Cardiac septum (tissue), 1 donor: ENCODE measurements at regions not wholly inside any gene's neighbourhood (a gene's known extent, or its start where the extent isn't known, plus 50 kb on each side); places are given as distances from the start of the nearest gene placed in this dataset.

Source experiments
- DNase-seq: peaks from one replicate; pipeline ENCODE4 v3.0.0-alpha.2; 2020; ENCODE audit warnings: low spot score
- intact Hi-C: fragments of 100-400 bp; cut with DNase I; formaldehyde crosslinking; loops from one replicate; pipeline ENCODE4 v1.14.0; 2022
- donor health status: DM: no; HTN: no; CAD: no.

DNA sequence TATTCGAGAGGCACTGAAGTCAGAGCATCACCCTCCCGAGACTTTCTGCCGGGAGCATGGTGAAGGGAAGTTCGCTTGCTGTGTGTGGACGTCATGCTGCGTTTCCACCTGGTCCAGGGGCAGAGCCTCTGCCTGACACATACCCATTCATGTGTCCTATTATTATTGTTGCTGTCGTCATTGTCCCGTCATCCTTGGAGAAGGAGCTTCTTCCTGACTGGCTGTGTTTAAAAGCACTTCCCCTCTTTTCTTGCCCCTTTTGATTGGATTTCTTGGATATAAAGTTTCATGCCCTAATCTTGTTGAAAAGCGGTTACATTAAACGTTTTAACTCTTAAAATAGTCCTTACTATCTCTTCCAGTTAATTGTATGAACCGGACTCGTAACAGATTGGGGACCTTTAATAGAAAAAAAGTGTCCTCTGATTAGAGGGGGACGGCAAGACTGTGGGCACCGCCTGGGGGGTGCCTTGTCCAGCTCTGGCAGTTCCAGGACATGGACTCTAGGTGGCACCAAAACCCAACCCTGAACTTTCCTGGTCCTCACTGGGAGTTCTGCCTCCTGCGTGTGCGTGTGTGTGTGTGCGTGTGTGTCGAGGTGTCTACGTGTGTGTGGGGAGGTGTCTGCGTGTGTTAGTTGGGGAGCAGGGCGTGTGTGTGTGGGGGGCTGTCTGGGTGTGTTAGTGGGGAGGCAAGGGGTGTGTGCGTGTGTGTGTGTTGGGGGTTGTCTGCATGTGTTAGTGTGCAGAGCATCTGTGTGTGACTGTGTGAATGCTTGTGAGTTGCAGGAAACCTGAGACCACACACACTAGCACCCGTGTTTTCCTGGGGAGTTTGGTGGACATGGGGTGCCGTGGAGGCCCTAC, 133.3 kb upstream of the CIBAR2 start:
- intact Hi-C loops: no loop called here
- DNase-seq: no peak

DNA sequence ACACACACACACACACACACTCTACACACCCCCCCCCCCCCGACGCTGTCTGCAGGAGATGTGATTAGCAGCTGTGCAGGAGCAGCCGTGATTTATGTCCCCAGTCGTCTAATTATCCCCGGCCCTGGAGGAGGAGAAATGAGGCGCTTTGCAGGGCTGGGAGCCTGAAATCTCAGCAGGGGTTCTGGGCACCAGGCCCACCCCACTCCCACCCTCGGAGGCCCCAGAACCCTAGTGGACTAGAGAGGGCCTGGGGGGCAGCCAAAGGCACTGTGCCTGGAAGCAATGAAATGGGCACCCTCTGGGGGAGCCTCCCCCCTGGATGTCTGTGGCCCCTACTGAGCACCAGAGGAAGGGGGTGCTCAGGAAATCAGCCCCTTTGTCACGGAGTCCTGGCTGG, 134.2 kb upstream of the CIBAR2 start:
- no peak for DNase-seq
- intact Hi-C loops: no loop called here

DNA sequence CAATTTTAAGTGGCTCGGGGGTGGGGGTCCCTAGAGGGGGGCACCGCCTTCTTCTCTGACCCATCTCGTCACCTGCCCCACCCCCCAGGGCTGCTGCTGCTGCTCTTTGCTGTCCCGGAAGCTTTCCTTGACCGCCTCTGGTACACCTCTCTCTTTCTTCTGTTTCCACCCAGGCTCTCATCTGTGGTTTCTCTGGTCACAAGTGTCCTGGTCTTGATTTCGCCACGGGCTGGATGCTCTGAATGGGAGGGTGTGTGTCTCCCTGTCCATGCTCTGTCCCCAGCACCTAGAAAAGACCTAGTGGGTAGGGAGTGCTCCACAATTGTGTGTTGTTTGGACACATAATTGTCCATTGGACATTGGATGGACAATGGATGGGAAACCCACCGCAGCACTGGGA, 134.7 kb upstream of the CIBAR2 start:
- DNase-seq: no peak
- intact Hi-C loops: no loop called here

DNA sequence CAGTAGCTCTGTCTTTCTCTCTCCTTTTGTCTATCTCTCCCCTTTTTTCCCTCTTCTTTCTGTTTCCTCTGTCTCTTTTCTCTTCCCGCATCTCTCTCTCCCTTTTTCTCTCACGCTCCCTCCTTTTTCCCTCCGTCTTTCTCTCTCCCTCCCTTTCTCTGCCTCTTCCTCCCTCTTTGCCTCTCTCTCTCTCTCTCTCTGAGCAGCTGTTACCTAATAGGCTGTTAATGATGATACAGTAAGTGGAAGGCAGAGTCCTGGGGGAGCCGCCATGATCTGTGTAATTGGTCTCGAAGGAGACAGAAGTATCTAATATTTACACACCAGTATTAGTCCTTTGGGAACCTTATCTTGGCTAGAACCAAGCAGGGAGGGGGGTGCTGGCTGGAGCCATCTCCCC, 136.1 kb upstream of the CIBAR2 start:
- intact Hi-C loops: no loop called here
- no peak for DNase-seq

DNA sequence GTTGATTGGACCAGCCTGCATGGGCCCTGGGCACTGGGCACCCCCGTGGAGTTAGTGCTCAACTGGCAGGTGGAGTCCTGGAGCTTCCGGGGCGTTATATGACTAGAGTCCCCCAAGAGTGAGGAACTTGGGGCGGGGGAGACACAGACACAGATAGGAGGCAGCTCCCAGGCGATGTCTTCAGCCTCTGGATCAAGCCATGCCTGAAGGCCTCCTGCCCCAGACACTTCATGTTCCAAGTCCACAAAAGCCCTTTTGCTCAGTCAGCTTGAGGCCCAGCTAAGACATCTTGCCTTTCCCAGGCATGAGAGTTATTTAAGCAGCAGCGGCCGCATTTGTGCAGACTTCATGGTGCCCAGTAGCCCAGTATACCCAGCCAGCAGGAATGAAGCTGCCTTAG, 136.6 kb upstream of the CIBAR2 start:
- DNase-seq: no peak
- intact Hi-C loops: no loop called here

DNA sequence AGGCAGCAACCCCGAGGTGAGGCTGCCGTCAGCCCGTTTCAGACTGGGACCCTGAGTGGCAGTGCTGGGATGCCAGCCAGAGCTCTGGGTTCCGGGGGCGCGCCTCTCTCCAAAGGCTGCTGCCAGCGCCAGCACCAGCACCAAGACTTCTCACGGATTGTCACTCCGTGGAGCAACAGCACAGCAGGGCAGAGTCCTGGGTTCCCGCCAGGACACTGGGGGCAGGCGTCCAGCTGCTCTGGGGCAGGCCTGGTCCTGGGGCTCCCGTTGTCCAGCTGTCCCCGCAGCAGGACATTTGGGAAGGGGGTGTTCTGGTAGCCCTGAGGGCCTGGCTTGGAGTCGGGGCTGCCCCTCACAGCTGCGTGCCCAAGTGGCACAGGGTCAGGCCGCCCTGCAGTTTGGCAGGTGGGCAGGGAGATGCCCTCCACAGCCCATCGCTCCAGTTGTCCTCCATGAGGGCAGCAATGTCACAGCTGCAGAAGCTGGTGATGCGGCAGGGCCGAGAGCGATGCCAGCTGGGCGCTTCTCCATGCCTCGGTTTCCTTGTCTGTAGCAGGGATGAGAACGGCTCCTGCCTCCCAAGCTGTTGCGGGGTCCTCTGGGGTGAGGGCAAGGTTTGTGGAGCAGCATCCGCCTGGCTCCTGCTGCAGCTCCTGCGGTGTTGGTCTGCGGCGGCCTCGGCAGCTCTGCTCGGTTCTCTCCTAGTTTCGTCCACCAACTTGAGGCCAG, 137.3 kb upstream of the CIBAR2 start:
- intact Hi-C loops: loop anchor here (5.0 kb wide), 2 partner anchors 77 to 132 kb away; no protein-coding TSS in a partner anchor
- no peak for DNase-seq

DNA sequence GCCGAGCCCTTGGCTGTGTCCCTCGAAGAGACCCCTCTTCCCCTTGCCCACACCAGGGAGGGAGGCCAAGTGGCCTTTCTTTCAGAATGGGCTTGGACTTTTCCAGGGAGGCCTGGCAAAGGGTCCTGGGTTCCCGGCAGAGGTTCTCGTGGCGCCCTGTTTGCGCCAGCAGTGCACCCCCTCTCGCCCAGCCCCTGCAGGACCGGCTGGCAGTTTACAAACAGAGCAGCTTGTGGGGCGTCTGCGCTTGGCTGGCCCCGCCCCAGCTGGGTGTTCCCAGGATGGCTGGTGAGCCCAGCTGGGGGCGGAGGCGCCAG, 137.8 kb upstream of the CIBAR2 start:
- intact Hi-C loops: loop anchor here (5.0 kb wide), 2 partner anchors 78 to 133 kb away; no protein-coding TSS in a partner anchor
- DNase-seq: no peak

DNA sequence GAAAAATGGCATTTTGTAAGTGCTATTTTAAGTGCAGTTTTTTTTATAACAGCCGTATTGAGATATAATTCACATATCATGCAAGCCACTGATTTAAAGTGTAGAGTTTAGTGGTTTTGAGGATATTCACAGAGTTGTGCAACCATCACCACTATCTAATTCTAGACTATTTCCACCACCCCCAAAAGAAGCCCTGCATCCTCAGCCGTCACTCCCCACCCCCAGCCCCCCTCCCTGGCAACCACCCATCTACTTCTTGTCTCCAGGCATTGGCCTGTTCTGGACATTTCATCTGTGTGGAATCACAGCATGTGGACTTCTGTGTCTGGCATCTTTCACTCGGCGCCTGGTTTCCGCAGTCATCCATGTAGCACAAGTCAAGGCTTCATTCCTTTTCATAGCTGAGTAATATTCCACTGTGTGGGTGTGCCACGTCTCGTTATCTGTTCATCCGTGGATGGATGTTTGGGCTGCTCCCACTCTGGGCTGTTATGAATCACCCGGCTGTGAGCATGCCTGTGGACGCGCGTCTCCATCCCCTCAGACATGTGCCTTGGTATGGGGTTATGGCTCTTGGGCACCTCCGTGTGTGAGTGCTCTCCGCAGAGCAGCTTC, 138.4 kb upstream of the CIBAR2 start:
- intact Hi-C loops: loop anchor here (5.0 kb wide), 2 partner anchors 78 to 133 kb away; no protein-coding TSS in a partner anchor
- DNase-seq: no peak

DNA sequence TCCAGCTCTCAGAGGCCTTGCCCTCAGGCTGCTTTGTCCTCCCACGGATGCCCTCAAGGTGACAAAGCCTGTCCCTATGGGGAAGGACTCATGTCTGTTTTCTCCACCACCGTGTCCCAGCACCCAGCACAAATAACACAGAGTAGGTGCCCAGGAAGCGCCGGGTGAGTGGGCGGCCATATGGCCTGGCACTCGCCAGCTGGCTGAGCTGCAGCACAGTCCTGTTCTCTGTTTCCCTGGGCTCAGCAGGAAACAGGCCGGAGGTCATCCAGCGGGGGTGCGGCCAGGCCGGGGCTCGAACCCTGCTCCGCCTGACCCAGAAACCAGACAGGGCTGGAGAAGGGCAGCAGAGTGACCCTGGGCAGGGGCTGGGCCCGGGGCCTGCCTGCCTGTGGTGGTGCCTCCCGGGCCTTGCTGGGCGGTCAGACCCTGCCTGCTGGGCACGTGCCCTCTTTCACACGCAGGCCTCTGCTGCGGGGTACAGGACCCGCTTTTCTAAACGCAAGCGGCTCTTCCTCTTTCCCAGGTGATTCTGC, 139.0 kb upstream of the CIBAR2 start:
- intact Hi-C loops: loop anchor here (5.0 kb wide), 2 partner anchors 79 to 134 kb away; no protein-coding TSS in a partner anchor
- DNase-seq: no peak

DNA sequence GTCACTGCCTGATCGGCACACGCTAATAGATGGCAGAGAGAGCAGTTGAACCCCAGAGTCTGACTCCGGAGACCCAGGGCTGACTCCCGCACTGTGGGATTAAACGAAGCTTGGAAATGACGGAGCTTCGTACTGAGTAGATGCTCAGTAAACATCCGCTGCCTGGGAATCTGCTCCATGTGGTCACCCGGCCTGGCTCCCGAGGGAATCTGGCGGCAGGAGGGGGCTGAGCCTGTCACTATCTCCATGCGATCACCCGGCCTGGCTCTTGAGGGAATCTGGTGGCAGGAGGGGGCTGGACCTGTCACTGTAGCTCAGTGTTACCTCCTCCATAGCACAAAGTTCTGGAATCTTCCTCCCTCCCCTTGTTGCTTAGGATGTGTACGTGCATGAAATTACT, 139.7 kb upstream of the CIBAR2 start:
- intact Hi-C loops: loop anchor here (5.0 kb wide), 2 partner anchors 80 to 135 kb away; no protein-coding TSS in a partner anchor

DNA sequence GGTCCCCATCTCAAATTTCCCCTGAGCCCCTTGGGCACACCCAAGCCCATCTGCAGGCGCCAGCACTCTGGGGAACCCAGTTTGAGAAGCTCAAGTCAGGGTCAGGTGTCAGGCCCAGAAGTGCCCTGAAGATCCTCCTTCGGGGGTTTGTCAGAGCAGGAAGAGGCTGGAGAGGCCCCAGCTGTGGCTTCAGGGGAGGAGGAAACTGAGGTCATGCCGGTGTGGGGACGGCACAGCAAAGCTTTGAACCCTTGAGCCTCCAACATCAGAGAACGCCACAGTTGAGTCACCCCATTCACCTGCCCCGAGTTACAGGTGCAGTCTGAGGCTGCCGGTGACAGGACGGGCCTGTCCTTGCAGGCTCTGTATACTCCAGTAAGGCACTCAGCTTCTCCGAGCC, 140.2 kb upstream of the CIBAR2 start:
- intact Hi-C loops: loop anchor here (5.0 kb wide), 2 partner anchors 80 to 135 kb away; no protein-coding TSS in a partner anchor
- no peak for DNase-seq

More for the DNA sequence above, 139.7 kb upstream of the CIBAR2 start:
- no peak for DNase-seq

DNA sequence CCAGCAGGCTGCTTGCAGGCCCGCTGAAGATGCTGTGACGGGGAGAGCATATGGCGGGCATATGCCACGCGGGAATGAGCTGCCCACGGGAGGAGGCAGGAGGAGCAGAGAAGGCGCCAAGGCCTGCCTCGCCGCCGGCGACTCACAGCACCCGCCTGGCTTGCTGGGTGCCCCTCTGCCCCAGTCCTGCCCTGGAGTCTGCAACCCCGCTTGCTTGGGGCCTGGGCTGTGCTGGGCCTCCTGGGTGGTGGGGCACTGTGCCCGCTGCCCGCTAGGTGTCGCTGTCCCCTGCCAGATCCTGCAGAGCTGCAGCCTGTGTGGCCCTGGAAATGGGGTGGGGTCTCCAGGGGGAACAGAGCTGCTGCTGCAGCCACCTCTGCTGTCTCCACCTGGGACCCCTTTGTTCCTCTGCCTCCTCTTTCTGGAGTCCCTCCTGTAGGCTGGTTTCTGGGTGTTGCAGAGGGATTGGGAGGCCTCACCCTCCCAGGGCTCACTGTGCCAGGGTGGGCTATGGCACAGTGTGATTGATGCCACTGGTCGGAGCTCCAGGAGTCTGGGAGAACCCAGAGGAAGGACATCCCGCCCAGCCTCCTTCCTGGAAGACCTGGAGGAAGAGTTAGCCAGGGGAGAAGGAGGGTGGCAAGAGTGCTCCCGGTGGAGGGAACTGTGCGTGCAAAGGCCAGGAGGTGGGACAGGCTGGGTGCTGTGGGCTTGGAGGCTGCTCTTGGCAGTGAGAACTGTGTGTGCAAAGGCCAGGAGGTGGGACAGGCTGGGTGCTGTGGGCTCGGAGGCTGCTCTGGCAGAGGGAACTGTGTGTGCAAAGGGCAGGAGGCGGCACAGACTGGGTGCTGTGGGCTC, 141.0 kb upstream of the CIBAR2 start:
- intact Hi-C loops: loop anchor here (5.0 kb wide), 2 partner anchors 81 to 136 kb away; no protein-coding TSS in a partner anchor
- peak; percentile 84 for DNase-seq

DNA sequence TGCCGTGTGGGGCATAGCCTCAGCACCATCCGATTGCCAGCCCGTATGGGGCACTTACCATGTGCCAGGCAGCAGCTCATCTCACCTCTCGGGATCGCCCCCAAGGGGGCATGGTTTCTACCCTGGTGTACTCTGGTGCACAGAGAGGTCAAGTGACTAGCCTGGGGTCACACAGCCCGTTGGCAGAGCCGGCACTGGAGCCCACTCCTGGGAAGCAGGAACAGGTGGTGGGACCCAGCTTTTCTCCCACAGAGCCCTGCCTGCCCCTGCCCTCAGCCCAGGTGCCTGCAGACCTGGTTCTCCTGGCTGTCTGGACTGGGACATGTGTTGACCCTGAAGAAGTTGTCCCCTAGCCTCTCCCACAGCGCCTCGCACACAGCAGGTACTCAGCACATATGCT, 141.8 kb upstream of the CIBAR2 start:
- intact Hi-C loops: loop anchor here (5.0 kb wide), 2 partner anchors 82 to 137 kb away; no protein-coding TSS in a partner anchor
- no peak for DNase-seq

DNA sequence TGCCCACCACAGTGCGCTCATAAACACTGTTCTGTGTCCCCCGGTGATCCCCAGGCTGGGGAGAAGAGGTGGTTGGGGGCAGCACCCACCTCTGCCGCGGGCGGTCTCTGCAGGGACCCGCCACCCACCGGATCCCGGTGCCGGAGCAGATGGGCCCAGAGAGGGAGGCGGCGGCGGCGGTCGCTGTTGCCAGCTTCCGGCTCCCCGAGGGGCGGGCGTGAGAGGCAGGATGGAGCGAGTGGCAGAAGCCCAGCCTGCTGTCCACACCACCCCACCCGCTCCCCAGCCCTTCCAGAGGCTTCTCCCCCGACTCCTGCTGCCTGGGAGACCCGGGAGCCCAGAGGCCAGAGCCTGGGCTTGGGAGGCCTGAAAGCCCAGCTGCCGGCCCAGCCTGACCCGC, 142.6 kb upstream of the CIBAR2 start:
- no peak for DNase-seq
- intact Hi-C loops: loop anchor here (5.0 kb wide), 2 partner anchors 83 to 138 kb away; no protein-coding TSS in a partner anchor

DNA sequence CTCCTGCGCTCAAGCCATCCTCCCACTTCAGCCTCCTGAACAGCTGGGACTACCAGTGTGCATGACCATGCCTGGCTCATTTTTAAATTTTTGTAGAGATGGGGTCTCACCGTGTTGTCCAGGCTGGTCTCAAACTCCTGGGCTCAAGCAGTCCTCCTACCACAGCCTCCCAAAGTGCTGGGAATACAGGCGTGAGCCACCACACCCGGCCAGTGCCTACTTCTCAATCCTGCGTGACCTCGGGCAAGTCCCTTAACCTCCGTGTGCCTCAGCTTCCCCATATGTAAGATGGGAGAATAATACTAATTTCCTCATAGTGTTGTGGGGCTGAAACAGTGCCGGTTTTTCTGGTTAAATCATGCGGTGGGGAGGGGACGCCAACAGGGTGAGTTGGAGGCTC, 143.5 kb upstream of the CIBAR2 start:
- DNase-seq: no peak
- intact Hi-C loops: no loop called here

DNA sequence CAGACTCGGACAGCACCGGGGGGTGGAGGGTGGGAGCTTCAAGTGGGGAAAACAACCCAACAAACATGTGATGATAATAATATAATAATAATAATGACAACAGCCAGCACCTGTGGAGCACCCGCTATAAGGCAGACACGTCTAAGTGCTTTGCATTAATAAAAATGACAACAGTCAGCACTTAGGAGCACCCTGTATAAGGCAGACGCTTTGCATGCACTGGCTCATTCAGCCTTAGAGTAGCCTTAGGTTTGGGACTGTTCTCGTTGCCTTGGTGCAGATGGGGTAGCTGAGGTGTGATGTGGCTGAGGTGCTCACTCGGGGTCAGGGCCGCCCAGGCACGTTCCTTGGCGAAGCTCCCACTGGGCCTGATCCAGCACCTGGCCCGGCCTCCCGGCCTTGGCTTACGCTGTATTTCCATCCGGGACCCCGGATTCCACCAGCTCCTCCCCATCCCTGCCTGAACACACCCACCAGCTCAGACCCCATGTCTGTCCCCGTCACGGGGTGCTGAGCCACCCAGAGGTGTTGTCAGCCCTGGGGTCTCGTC, 144.0 kb upstream of the CIBAR2 start:
- DNase-seq: no peak
- intact Hi-C loops: no loop called here

DNA sequence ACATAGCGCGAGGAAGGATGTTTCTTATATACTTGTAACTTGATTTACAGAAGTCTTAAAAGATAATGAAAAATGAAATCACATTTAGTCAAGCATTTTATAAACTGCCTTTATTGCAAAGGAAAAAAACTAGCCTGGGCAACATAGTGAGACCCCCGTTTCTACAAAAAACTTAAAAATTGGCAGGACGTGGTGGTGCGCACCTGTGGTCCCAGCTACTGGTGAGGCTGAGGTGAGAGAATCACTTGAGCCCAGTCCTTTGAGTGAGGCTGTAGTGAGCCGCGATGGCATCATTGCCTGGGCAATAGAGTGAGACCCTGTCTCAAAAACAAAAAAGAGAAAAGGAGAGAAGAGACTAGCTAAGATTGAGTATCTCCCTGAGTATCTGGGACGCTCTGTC, 145.2 kb upstream of the CIBAR2 start:
- DNase-seq: no peak
- intact Hi-C loops: no loop called here

DNA sequence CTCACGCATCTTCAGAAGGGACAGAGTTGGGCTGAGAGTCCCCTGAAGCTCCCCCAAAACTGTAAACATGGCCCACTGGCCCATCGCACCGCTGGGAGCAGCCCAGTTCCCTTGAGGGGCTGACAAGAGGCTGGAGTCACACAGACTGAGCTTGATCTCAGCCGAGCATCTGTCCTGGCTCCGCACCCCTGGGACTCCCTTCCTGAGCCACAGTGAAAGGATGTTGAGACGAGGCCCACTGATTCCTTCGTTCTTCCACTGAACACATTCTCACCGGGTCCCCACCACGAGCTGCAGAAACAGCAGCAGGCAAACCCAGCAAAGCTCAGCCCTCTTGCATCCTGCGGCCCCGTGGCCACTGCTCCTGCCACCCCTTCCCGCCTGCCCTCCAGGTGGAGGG, 145.9 kb upstream of the CIBAR2 start:
- intact Hi-C loops: no loop called here
- DNase-seq: no peak

DNA sequence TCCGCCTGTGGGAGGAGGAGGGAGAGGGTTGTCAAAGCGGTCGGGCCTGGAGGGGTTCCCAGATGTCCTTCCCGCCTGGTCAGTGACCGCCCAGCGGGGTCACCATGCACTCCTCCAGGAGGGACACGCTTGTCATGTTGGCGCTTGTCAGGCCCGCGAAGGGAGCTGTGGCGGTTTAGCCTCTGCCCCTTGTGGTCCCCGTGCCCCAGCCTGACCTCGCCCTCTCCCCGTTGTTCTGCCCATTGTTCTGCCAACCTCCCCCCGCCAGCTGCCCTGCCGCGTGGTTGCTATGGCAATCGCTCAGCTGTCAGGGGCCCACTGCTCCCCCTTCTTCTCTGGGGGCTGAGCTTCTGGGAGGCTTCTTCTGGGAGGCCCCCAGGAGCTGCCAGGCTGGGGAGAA, 146.4 kb upstream of the CIBAR2 start:
- intact Hi-C loops: no loop called here
- no peak for DNase-seq
